GM19351 (cell line): ENCODE measurements at regions not wholly inside any gene's neighbourhood (a gene's known extent, or its start where the extent isn't known, plus 50 kb on each side); places are given as distances from the start of the nearest gene placed in this dataset.
"Not testable (repeated sequence)": the region's sequence is repeated elsewhere in the genome, so short reads cannot be mapped to it uniquely, and the experiment has no call there.

Experiments
- ATAC-seq: cut with Tn5 transposase; IDR thresholded peaks from one replicate; pipeline ENCODE4 v1.9.1; 2021; ENCODE audit warnings: mild to moderate bottlenecking, moderate library complexity; ENCODE audit not compliant: unreplicated experiment

DNA sequence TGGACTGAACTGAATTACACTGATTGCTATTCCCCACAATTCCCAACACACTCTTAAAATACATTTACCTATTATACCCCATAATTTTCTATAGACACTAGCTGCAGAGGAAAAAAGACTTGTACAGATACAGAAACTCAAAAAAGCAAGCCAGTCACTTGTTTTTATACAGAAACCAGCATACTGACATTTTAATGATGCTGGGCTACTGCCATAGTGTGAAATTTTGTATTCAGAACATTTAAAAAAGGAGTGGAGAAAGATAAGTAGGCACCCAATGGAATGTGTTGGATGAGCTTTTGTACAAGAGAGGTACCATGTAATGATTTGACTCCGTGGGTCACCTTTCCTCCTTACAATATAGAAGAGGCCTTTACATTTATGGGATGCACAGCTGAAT is 740.1 kb downstream of the PLCL1 start:
- no peak for ATAC-seq

DNA sequence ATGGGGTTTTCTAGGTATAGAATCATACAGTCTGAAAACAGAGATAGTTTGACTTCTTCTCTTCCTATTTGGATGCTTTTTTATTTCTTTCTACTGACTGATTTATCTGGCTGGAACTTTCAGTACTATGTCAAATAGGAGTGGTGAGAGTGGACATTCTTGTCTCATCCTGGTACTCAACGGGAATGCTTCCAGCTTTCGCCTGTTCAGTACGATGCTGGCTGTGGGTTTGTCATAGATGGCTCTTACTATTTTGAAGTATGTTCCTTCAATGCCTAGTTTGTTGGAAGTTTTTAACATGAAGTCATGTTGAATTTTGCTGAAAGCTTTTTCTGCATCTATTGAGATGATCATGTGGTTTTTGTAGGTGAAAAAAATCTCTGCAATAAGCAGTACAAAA is 730.4 kb downstream of the PLCL1 start:
- no peak for ATAC-seq

DNA sequence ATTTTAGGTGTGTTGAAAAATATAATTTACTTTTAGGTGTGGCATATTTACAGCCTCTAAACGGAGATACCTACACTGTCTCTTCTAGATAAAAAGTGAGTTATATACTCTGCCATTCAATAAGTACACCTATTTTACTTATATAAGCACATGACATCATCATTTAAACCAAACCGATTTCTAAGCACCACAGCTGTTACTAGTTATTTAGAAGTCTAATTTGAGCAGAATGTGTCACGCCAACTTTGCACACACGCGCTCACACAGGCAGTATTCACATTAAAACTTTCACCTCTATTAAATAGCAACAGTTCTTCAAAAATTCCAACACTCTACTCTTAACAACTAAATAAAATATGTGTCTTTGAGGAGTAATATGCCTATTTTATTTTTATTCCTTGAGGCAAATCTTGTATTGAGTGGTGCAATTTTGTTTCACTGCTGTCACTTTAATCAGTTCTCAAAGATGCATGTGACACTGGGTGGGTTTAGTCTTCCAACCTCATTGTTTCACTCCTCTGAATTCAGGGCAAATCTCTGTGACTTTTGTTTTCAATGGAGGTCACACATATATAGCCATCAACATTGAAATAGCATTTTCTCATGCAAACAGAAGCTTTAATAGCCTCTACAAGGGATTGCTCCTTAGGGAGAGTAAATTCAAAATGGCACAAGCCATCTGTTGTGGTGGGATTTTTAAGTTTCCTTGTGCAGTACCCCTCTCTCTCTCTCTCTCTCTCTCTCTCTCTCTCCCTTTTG is 721.0 kb downstream of the PLCL1 start:
- ATAC-seq: no peak

DNA sequence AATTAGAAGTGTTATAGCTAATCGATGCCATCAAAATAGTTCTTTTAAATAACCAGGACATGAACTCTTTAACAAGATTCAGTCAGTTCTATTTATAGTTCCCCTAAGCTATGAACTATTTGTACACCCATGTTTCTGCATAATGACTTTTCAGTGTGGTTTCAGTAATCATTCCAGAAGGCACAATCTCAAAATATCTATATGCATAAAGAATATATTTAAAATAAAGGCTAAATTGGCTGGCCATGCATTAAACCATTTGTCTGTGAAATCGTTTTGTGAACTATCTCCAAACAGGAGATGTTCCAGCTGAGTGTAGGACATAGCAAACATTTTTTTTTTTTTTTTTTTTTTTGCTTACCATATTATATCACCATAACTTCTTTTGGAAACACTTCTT is 719.3 kb downstream of the PLCL1 start:
- ATAC-seq: no peak

DNA sequence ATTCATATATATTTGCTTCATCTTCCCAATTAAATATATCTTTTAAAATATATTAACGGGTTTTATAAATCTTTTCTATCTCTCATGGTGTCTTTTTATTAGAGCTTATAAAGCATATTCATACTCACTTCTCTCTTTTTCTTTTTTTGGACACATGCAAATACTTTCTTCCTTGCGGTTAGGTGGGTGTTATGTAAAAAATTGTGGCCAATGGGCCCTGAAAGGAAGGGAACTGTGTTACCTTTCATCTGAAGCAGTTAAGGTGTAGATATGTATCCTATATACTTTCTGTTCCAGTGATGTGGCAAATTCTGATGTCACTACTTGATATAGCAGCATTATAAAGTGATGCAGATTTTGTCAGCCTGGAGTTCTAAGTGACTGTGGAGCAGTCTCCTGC is 714.5 kb downstream of the PLCL1 start:
- peak; percentile 91 for ATAC-seq

DNA sequence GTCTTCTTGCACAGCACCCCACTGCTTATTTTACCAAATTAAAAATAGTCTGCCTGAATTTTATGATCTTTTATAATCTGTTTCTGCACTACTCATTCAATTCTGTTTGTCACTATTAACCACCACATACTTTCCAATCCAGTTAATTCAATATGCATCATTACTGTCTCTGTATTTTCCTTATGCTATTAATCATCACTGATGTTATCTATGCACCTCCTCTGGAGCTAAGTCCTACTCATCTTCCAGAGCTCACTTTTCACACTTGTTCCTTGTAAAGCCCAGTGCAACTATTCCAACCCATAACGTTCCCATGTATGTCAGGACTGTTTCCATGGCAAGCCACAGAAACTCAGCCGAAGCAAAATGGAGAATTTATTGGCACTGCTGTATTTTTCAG is 713.6 kb downstream of the PLCL1 start:
- no peak for ATAC-seq

DNA sequence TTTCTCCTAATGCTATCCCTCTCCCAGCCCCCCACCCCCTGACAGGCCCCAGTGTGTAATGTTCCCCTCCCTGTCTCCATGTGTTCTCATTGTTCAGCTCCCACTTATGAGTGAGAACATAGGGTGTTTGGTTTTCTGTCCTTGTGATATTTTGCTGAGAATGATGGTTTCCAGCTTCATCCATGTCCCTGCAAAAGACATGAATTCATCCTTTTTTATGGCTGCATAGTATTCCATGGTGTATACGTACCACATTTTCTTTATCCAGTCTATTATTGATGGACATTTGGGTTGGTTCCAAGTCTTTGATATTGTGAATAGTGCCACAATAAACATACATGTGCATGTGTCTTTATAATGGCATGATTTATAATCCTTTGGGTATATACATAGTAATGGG is 704.2 kb downstream of the PLCL1 start:
- not testable (repeated sequence) for ATAC-seq

DNA sequence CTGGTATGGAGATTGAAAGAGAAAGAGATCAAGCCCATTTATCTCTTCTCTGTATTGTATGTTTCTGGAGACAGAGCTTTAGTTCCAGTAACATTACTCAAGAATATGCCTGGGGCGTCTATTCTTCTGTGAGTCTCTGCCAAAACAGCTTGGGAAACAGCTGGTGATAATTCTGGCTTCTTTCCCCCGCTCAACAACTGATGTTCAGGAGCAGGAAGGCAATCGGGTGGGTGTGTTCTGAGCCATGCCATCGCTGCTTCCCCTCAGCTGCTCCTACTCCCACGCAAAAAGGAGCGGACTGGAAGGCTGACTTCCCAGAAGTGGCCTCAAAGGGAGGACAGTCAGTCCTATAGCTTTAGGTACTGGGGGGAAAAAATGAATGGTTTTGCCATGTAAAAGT is 695.1 kb downstream of the PLCL1 start:
- no peak for ATAC-seq

DNA sequence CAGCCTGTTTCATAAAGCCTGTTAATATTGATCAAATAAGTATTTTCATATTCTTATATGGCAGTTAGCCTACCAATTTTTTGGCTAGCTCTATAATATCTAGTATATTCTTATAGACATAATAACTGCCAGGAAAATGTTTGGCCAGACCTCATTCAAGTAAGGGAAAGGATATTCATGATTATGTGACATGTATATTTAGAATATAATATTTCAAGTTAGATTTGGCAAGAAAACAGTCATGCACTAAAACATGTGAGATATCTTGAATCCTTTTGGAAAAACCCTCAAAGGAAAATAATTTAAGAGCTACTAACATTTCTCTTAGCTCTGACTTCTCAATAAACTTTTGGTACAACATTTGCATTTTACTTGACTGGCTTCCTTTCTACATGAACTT is 694.1 kb downstream of the PLCL1 start:
- no peak for ATAC-seq

DNA sequence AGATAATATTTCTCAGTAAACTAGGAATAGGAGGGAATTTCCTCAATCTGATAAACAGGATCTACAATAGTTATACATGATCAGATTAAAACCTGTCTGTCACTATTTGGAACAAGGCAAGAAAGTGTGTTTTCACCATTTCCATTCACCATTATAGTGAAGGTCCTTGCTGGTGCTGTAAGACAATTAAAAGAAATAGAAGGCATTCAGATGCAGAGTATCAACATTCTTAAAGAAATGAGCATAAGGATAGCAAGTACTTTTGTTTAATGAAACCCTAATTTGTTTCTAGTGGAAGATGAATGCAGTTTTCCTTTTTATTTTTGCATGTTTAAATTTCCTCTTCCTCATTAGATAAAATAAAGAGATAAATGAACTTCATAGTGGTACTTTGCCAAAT is 693.7 kb downstream of the PLCL1 start:
- no peak for ATAC-seq

DNA sequence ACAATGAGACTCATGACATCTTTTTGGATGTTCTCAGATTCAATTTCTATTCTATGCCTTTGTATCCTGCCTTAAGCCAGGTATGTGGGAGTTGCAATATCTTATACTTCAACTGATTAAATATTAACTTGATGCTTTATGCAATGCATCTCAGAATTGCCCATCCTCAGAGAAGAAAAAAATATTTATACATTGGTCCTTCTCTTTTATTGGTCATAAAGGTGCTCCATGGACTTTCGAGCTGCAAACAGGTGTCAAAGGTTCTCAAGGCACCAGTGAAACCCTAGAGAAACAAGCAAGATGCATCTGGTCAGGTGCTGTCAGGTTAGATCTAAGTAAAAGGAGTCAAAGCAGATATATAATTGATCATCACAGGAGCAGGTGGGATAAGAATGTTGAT is 690.5 kb downstream of the PLCL1 start:
- no peak for ATAC-seq

DNA sequence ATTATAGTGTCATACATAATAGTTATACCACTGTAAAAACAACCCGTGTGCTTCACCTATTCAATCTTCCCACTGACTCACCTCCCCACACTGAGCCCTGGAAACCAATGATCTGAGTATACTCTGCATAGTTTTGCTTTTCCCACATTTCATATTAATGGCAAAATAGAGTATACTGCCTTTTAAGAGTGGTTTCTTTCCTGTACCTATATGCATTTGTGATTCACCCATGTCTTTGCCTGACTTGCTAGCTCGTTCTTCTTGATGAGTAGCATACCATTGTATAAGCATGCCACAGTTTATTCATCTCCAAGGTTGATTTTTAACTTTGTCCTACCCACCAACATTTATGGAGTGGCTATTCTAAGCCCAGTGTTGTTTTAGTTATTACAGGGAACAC is 686.4 kb downstream of the PLCL1 start:
- no peak for ATAC-seq

DNA sequence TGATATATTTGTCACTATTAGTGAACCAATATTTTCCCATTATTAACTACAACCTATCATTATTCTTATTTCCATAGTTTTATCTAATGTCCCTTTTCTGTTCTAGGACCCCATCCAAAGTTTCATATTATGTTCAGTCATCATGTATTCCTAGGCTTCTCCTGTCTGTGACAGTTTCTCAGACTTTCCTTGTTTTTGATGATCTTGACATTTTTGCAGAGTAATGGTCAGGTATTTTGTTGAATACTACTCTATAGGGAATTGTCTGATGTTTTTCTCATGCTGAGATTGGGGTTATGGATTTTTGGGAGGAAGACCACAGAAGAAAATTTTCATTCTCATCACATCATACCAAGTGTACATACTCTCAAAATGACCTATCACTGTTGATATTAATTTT is 684.6 kb downstream of the PLCL1 start:
- no peak for ATAC-seq

DNA sequence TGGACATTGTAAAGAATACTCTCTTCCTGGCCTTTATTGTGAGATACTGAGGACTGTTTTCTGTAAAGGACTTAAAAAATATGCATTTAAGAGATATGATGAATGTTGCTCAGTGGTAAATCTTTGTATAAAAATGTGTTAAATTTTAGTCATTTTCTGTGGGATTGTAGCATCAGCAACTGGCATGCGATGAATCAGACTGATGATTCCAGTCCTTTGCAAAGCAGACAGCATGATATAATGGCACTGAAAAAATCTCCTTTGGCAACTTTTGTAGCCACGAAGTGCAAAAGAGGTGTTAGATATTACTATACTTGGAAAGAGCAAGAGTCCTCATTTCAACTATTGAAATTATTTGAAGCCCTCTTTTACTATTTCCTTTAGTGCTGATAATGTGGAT is 678.7 kb downstream of the PLCL1 start:
- no peak for ATAC-seq

DNA sequence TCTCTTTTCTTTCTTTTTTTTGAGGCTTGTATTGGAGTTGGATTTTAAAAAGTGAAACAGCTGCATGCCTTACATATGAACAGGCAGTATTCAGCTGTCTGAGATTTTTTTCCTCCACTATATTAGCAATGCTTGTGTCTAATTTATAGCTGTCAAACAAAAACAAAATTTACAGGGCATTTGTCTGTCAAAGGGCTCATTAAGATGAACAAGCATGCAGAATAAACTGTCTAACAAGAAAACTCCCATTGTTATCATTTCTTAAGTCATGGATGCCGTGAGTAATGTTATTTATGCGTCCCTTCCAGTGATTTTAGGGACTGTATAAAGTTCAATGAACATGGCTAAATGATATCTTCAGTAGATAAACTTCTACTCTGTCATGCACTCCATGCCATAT is 674.7 kb downstream of the PLCL1 start:
- no peak for ATAC-seq

DNA sequence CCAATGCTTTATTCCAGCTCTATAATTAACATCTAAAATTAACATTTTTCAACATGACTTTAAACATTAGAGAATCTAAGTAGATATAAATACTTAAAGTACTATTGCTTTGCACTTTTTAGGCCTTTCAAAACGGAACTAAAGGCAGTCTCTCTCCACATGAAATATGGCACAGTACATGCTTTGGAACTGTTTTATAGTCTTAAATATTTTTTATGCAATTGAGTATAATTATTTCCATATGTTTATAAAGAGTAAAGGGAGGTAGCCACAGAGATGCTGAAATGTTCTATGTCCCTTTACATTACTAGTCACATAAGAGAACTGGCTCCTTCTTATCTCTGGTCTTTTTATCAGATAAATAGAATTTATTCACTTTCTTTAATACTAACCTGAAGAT is 674.0 kb downstream of the PLCL1 start:
- ATAC-seq: no peak

DNA sequence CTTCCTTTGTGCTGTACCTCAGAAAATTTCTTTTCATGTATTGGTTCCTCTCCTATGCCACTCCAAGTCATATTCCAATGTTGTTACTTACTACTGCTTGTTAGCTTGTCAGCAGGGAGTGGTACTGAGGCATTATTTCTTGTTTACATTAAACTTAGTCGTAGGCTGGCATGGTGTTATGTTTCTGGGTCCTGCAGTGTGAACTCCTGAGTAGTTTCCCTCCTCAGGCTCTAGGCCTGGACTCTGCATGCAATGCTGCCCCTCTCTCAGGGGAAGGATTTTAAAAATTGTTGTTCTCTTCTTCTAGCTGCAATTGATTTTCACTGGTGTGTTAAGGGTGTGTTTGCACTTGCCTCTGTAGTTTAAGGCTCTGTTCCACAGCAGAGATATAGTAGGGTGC is 671.6 kb downstream of the PLCL1 start:
- no peak for ATAC-seq

DNA sequence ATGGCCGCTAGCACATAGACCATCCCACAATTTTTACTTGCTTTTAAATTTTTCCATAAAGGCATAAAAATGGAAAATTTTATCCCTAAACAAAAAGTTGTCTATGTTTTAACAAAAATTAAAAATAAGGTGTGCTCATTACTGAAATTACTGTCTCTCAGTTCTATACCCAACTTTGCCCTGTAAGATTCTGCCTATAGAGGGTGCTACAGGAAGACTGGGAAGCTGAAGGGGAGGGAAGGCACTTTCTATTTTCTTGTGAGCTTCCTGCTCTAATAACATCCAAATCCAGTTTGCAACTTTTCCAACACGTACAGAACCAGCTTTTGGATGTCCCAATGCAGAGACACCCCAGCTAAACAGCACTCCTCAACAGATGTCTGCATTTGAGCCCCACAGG is 666.9 kb downstream of the PLCL1 start:
- ATAC-seq: no peak

DNA sequence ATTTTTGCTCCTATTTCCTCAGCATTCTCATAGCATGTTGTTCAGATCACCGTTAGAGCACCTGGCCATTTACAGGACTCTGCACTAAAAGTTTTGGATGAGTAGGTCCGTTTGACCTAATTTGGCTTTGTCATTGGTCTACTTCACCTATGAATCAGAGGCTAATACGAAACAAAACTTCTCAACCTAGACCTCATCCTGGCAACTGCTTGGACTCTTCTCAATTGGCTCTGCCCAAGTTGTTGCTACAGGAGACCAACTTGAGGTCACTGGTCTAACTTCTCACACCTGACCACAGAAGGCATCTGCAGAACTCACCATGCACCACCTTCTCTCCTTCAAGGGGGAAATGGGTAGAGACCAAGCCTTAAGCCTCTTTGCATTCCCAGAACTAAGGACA is 663.7 kb downstream of the PLCL1 start:
- no peak for ATAC-seq

DNA sequence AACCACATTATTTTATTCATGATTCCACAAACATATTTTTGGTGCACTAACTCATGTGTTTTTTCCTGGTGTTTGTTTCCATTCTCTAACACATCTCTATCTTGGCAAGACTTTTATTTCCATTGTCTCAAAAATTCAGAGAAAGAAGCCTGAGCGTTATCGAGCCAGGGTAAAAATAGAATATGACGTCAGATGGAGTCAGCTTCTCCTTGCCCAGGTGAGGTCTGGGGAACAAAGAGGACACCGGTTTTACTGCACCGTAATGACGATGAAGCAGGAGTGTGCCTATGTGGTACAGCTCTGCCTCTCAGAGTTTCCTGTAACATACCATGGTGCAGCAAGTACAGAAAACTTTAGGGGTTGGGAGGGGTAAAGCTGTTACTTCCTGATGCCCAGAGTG is 661.6 kb downstream of the PLCL1 start:
- ATAC-seq: no peak

DNA sequence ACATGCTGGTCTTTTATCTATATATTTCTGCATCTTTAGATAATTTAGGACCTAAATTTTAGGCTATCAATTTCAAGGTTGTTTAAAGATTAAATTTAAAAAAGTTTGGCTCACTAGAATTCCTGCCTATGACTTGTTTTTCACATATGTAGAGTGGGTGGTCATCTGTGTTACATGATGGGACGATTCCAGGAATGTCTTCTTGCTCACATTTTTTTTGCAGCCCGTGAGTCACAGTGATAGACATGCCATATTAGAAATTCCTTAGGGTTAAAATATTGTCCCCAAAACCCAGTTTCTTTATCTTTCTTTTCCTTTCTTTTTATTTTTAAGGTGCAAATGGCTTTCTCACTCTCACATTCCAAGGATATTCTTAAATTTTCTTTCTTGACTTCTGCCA is 652.0 kb downstream of the PLCL1 start:
- no peak for ATAC-seq

DNA sequence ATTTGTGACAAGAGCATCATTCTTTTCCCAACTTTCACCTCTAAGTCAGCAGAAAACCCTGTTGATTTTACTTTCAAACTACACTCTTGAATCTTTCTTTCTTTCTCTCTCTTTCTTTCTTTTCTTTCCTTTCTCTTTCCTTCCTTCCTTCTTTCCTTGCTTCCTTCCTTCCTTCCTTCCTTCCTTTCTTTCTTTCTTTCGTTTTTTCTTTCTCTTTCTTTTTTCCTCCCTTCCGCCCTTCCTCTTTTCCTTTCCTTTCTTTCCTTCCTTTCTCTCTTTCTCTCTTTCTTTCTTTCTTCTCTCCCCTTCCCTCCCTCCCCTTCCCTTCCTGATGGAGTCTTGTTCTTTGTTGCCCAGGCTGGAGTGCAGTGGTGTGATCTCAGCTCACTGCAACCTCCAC is 649.5 kb downstream of the PLCL1 start:
- ATAC-seq: no peak

DNA sequence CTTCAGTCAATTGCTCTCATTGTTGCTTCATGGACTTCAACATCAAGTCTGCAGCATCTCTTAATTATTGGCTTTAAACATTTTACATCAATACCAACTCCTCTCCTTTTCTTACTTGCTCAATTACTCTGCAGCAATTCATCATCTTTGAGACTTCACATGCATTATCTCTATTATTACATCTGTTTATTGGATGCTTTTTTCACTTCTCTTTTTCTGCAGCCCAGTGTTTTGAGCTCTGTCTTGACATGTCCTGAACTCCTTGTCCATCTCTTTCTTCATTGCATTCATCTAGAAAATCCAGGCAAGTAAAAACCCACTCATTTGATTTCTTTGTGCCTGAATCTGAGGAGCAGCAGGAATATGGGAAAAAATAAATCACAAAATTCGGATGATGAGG is 647.9 kb downstream of the PLCL1 start:
- peak; percentile 74 for ATAC-seq
